ENCODE measurements at regions not wholly inside any gene's neighbourhood (a gene's known extent, or its start where the extent isn't known, plus 50 kb on each side); places are given as distances from the start of the nearest gene placed in this dataset.

DNA sequence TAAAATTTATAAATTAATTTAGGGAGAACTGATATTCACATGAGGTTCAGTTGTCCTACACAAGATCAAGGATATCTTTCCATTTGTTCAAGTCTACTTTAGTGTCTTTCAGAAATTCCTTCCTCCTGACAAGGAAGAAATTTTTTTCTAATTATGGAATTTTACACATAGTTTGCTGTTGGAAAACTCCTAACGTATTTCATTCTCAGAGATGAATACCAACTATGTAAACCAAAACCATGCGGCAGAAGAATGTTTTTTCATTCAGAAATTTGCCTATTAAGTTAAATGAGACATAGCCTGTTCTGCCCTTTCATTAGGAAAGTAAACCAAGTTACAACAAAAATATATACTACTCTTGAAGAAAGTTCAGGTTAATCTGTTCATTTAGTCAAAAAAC lies 111.2 kb upstream of the PRDM1 start:
- peaks cover 13% of the 10 kb centered on the region for H3K36me3 Mint-ChIP-seq (ENCODE audit: low read depth)
- TF ChIP-seq, protein P1, sequence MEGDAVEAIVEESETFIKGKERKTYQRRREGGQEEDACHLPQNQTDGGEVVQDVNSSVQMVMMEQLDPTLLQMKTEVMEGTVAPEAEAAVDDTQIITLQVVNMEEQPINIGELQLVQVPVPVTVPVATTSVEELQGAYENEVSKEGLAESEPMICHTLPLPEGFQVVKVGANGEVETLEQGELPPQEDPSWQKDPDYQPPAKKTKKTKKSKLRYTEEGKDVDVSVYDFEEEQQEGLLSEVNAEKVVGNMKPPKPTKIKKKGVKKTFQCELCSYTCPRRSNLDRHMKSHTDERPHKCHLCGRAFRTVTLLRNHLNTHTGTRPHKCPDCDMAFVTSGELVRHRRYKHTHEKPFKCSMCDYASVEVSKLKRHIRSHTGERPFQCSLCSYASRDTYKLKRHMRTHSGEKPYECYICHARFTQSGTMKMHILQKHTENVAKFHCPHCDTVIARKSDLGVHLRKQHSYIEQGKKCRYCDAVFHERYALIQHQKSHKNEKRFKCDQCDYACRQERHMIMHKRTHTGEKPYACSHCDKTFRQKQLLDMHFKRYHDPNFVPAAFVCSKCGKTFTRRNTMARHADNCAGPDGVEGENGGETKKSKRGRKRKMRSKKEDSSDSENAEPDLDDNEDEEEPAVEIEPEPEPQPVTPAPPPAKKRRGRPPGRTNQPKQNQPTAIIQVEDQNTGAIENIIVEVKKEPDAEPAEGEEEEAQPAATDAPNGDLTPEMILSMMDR (IDR thresholded peaks at IDR 0.05), result no peak
- DNase-seq (ENCODE audit: low spot score), result no peak

GRCh38 chr6:105972440-105972839 lies 113.7 kb upstream of the PRDM1 start:
- no peak overlapping the region for H3K27ac Mint-ChIP-seq (ENCODE audit: unreplicated experiment)
- TF ChIP-seq, protein P1 (IDR thresholded peaks at IDR 0.05), result no peak

More for the DNA sequence above, 111.2 kb upstream of the PRDM1 start:
- Mint-ChIP-seq H3K27me3 (ENCODE audit: low read depth) (peaks cover 24% of the 10 kb centered on the region), H3K4me1 (ENCODE audit: low read depth) (no peaks in the 10 kb centered on the region), H3K9me3 (ENCODE audit: low read depth) (peaks cover 29% of the 10 kb centered on the region), H3K4me3 (ENCODE audit: unreplicated experiment) (no peak overlapping the region), H3K27ac (ENCODE audit: unreplicated experiment) (no peak overlapping the region)

DNA sequence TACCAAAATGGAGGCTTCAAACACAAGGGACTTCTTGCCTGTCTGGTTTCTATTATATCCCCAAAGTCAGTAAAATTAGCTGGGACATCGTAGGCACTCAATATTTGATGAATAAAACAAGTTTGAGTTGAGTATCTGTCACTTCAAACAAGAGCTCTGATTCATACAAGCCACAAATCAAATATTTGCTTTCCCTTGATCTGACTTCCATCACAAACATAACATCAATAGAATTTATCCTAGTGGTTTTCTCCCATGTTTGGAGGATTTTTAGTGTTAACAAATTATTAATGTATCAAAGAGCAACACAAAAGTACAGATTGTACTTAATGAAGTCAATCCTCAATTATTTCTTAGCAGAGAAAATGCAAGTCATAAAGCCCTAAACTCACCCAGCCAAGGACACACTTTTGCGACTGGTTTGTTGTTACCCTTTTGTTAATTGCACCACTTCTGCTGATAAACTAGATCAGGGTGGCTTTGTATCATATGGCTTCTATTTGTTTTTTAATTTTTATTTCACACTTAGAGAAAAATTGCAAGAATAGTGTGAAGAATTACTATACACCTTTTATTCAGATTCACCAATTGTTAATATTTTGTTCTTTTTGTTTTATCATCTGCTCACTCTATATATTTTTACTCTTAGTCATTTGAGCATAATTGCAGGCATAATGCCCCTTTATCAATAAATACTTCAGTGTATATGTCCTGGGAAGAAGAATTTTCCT lies 117.4 kb upstream of the PRDM1 start:
- H3K4me1 Mint-ChIP-seq (ENCODE audit: low read depth), result no peaks in the 10 kb centered on the region
- H3K27me3 Mint-ChIP-seq (ENCODE audit: low read depth), result peaks cover 1% of the 10 kb centered on the region
- TF ChIP-seq, protein P1 (IDR thresholded peaks at IDR 0.05), result no peak

More at GRCh38 chr6:105972440-105972839, 113.7 kb upstream of the PRDM1 start:
- Mint-ChIP-seq H3K4me3 (ENCODE audit: unreplicated experiment) (no peak overlapping the region), H3K36me3 (ENCODE audit: low read depth) (peaks cover 12% of the 10 kb centered on the region), H3K9me3 (ENCODE audit: low read depth) (peaks cover 47% of the 10 kb centered on the region), H3K4me1 (ENCODE audit: low read depth) (no peaks in the 10 kb centered on the region), H3K27me3 (ENCODE audit: low read depth) (peaks cover 20% of the 10 kb centered on the region)
- no peak for DNase-seq (ENCODE audit: low spot score)

DNA sequence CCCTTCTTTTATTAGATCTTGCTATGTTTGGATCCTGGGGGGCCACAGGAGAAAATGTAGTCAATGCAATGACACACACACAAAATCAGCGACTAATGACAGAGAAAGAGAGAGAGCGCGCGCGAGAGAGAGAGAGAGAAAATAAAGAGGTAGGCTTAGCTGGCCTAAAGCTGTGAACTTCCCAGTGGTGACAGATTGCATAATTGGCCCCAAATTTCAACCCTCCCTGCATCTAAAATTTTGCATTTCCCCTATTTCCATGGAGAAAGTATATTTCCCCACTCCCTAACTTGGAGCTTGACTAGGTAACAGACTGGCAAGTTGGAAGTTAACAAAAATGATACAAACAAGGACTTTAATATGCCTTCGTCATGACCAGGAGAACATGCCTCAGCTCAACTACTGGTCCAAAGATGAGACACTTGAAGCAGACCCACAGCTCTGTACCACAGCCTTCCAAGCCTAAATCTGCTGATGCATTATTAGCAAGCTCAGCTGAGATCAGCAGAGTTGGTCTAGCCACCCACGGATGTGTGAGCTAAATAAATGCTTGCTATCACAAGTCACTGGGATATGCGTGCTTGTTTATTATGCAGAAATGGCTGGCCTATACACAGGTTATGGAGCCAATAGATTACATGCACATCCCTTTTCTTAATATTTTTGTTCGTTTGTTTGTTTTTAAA lies 118.1 kb upstream of the PRDM1 start:
- Mint-ChIP-seq H3K4me1 (ENCODE audit: low read depth) (no peaks in the 10 kb centered on the region), H3K36me3 (ENCODE audit: low read depth) (peaks cover 7% of the 10 kb centered on the region), H3K4me3 (ENCODE audit: unreplicated experiment) (no peak overlapping the region), H3K9me3 (ENCODE audit: low read depth) (peaks cover 43% of the 10 kb centered on the region), H3K27ac (ENCODE audit: unreplicated experiment) (no peak overlapping the region), H3K27me3 (ENCODE audit: low read depth) (peaks cover 1% of the 10 kb centered on the region)
- DNase-seq (ENCODE audit: low spot score), result no peak
- TF ChIP-seq, protein P1 (IDR thresholded peaks at IDR 0.05), result no peak

More for the DNA sequence above, 117.4 kb upstream of the PRDM1 start:
- H3K9me3 Mint-ChIP-seq (ENCODE audit: low read depth), result peaks cover 49% of the 10 kb centered on the region
- no peak for DNase-seq (ENCODE audit: low spot score)
- no peak overlapping the region for H3K4me3 Mint-ChIP-seq (ENCODE audit: unreplicated experiment)
- peaks cover 12% of the 10 kb centered on the region for H3K36me3 Mint-ChIP-seq (ENCODE audit: low read depth)
- no peak overlapping the region for H3K27ac Mint-ChIP-seq (ENCODE audit: unreplicated experiment)

GRCh38 chr6:105966481-105966880 lies 119.7 kb upstream of the PRDM1 start:
- Mint-ChIP-seq H3K4me3 (ENCODE audit: unreplicated experiment) (no peak overlapping the region), H3K9me3 (ENCODE audit: low read depth) (peaks cover 28% of the 10 kb centered on the region), H3K27ac (ENCODE audit: unreplicated experiment) (no peak overlapping the region), H3K4me1 (ENCODE audit: low read depth) (peaks cover 10% of the 10 kb centered on the region), H3K27me3 (ENCODE audit: low read depth) (peaks cover 1% of the 10 kb centered on the region), H3K36me3 (ENCODE audit: low read depth) (no peaks in the 10 kb centered on the region)
- TF ChIP-seq, protein P1 (IDR thresholded peaks at IDR 0.05), result no peak
- no peak for DNase-seq (ENCODE audit: low spot score)
